Stimulated activated CD8-positive, alpha-beta memory T cell treated with anti-CD3 and anti-CD28 coated beads, Interleukin-12 subunit alpha, Interleukin-12 subunit beta, amount 100 ng/mL, for 1 hour (primary cell): ENCODE measurements at regions not wholly inside any gene's neighbourhood (a gene's known extent, or its start where the extent isn't known, plus 50 kb on each side); places are given as distances from the start of the nearest gene placed in this dataset.
"Not testable (repeated sequence)": the region's sequence is repeated elsewhere in the genome, so short reads cannot be mapped to it uniquely, and the experiment has no call there.

Experiments used
- DNase-seq: peaks from one replicate; pipeline ENCODE4 v3.0.0-alpha.2; 2020; ENCODE audit warnings: low read depth

- DNase-seq = no peak
These were observed 586.7 kb downstream of the HINT1 start for GRCh38 chr5:130578354-130578753.

- DNase-seq = no peak
These were observed 594.0 kb downstream of the HINT1 start for GRCh38 chr5:130571076-130571475.

DNA sequence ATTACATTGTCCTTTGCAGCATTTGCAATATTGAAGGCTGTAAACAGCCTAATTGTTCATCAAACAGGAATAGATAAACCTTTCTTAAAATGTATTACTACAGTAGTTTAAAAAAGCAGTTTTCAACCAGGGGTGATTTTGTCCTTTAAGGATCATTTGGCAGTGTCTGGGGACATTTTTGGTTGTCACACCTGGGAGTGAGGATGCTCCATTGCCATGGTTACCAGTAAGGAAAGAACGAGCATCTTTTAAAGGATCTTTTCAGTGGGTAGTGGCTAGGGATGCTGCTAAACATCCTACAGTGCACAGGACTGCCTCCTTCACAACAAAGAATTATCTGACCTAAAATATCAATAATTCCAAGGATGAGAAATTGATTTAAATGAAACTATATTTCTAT, 596.3 kb downstream of the HINT1 start:
- no peak for DNase-seq

GRCh38 chr5:130555429-130555828, 609.6 kb downstream of the HINT1 start:
- DNase-seq = no peak

DNA sequence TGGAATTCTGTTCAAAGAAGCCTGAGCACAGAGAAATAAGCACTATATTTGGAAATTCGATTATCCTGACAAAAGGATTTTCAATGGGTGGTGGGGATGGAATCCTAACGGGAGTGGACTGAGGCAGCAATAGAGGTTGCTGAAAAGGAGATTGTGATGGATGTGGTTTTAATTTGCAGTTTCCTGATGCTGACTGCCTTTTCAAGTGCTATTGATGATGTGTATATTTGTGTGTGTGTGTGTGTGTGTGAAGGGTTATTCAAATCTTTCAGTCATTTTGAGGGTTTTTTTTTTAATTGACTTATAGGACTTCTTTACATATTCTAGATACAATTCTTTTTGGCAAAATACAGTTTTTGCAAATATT, 614.5 kb downstream of the HINT1 start:
- DNase-seq = no peak

GRCh38 chr5:130549884-130550561, 615.0 kb downstream of the HINT1 start:
- no peak for DNase-seq

DNA sequence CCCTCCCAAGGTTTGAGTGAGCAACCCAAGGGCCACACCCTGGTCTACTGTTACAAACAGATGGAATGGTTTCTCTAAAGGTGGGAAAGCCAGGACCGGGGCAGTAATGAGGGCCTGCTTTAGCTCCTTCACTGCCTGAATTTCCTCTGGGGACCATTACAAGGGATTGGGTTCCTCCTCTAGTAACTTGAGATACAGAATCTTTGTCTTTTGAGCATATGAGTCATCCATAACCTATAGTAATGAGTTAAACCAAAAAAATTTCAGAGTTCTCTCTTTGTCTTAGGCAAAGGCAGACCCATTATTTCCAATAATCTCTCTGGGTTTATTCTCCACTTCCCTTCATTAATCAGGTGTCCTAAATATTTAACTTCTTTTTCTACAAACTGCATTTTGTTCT, 618.8 kb downstream of the HINT1 start:
- no peak for DNase-seq

- DNase-seq = no peak
These were observed 619.8 kb downstream of the HINT1 start for GRCh38 chr5:130545291-130545690.

- DNase-seq = no peak
These were observed 623.3 kb downstream of the HINT1 start for GRCh38 chr5:130541617-130542221.

DNA sequence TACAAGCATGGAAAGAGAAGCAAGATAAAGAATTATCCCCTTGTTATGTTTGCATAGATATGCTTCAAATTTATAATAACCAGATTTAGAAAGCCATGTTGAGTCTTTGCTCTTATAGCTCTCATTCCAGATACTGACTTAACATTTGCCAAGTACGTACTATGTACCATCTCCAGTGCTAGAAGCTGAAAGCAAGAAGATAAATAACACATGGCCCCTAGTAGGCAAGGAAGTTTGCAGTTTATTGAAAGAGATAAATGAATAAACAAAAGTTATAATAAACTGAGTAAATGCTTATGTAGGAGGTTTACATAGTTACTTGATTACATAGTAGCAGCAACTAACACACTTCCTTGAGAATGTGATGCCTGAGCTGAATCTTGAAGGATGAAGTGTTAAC, 628.4 kb downstream of the HINT1 start:
- no peak for DNase-seq

GRCh38 chr5:130532786-130533185, 628.5 kb downstream of the CHSY3 start:
- DNase-seq = no peak

GRCh38 chr5:130529511-130530485, 625.5 kb downstream of the CHSY3 start:
- DNase-seq = no peak

DNA sequence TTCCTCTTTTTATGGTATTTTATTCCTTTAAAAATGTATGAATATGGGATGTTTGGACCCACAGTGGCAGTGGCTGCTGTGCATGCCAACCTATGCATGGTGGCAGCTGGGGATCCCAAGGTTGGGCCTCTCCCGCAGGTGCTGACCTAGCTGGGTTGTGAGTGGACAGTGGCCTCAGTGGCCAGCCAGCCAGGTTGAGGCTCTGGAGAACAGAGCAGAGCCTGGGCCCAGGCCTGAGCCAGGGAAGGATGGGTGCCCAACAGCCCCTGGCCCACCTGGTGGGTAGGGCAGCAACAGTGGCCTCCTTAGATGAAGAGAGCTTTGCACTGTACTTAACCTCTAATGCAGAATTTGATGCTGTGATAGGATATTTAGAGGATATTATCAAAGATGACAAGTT, 624.8 kb downstream of the CHSY3 start:
- no peak for DNase-seq

DNA sequence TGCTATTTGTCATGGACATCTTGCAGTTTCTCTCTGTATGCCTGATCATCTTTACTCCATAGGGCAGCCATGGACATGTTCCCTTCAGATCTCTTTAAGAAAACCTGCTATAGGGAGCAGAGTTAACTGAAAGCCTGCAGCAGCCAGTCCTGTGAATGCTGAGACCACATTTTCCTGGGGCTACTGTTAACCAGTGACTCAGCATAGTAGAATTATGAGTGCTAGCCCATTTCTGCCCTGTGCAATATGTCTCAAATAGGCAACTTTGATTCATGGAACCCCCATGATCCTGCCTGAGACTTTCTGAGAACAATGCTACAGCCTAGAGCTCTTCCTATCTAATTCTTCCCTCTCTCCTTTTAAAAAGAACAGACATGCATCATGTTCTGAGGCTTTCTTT, 624.2 kb downstream of the CHSY3 start:
- no peak for DNase-seq

GRCh38 chr5:130526708-130527107, 622.4 kb downstream of the CHSY3 start:
- no peak for DNase-seq

GRCh38 chr5:130520211-130520610, 615.9 kb downstream of the CHSY3 start:
- DNase-seq = no peak

- no peak for DNase-seq
These were observed 610.9 kb downstream of the CHSY3 start for GRCh38 chr5:130514984-130515690.

DNA sequence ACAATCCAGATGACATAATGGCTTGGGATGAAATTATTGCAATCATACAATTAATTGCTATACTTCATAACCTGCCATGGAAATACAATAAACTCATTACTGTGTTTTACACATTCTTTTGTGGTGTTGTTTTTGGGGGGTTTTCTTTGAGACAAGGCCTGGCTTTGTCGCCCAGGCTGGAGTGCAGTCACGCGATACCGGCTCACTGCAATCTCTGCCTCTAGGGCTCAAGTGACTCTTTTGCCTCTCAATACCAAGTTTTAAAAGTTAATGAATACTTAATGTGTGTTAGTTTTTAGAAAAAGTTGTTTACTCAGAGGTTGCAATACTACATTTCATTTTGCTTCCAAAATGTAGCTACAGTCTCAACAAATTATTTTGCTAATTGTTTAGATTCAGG, 598.4 kb downstream of the CHSY3 start:
- DNase-seq = no peak

DNA sequence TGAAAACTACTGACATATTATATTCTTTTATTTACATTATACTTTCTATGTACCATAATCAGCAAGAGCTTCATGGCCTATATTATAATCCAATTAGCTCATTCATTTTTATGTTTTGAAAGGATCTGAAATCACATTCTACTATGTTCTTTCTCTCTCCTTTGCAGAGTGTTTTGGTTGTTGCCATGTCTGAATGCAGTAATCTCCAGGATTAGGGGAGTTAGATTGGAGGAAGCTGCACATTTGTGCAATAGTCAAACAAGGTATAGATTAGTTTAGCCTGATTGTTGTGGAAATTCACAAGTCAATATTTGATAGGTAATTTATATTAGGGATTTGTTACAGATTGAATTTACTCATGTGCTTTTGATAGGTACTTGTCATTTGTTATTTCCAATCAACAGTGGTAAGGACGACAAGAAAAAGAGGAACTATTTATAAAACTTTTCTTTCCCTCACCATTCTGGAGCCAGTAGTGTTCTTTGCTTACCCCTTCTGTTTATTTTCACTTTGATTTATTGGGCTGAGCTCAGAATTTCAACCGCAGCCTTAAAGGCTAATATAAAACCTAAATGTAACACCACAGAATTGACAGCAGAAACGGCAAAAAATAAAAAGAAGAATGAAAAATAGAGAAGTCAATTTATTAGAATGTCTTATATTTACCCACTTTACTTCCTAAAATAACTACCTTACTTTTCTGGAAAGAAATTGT, 597.0 kb downstream of the CHSY3 start:
- no peak for DNase-seq

- not testable (repeated sequence) for DNase-seq
These were observed 596.2 kb downstream of the CHSY3 start for GRCh38 chr5:130500495-130500894.

GRCh38 chr5:130496215-130496614, 592.0 kb downstream of the CHSY3 start:
- DNase-seq = no peak

DNA sequence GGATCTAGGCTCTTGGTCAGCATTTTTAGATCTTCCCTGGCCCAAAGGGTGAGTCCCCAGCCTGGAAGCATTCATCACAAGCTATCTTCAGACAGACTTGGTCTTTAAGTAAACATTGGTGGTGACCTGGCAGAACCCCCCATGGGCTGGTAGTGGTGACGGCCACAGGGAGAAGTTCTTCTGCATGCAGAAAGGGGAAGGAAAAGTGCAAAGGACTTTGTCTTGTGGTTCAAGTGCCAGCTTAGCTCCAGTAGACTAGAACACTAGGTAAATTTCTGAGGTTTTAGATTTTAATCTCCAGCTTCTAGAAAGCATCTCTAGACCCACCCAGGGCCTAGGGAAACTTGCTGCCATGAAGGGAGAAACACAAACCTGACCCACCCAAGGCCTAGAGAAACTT, 584.0 kb downstream of the CHSY3 start:
- no peak for DNase-seq
